NB4 (cell line): ENCODE measurements at regions not wholly inside any gene's neighbourhood (a gene's known extent, or its start where the extent isn't known, plus 50 kb on each side); places are given as distances from the start of the nearest gene placed in this dataset.

Experiments
- CTCF ChIP-seq: IDR thresholded peaks from one replicate; pipeline ENCODE4 v1.5.1; 2012; ENCODE audit warnings: low read depth, low read length
- MAX ChIP-seq: IDR thresholded peaks from 2 replicates; pipeline ENCODE4 v1.6.1; 2011; ENCODE audit warnings: low read depth, low read length
- MYC ChIP-seq: IDR thresholded peaks from 2 replicates; pipeline ENCODE4 v1.6.1; 2011; ENCODE audit warnings: low read depth, low read length
- POLR2A ChIP-seq: IDR thresholded peaks from 2 replicates; pipeline ENCODE4 v1.6.1; 2011; ENCODE audit warnings: mild to moderate bottlenecking; ENCODE audit not compliant: insufficient read length; ENCODE audit errors: extremely low read depth

- TF ChIP-seq CTCF (no peak), POLR2A (no peak), MYC (no peak), MAX (no peak)
Observed at GRCh38 chr1:55466373-55466772, 251.2 kb upstream of the USP24 start.
